Kidney (tissue), 13 donors: ENCODE measurements at regions not wholly inside any gene's neighbourhood (a gene's known extent, or its start where the extent isn't known, plus 50 kb on each side); places are given as distances from the start of the nearest gene placed in this dataset.
"Not testable (repeated sequence)": the region's sequence is repeated elsewhere in the genome, so short reads cannot be mapped to it uniquely, and the experiment has no call there.

ENCODE experiments used
- DNase-seq, 5 donors: peaks; one replicate each; pipeline ENCODE4 v3.0.0-alpha.2; 2013 to 2020
- FAIRE-seq: peaks from 2 replicates; lab custom pipeline; 2012; peaks lifted over from hg19 to GRCh38; lab: Jason Lieb, UNC
- H3K27ac ChIP-seq, 2 donors: one replicate each; pipeline ENCODE4 v1.7.0; 2013; ENCODE audit warnings: low read depth in 2 of 2, low read length in 2 of 2, inconsistent platforms in 1 of 2
- H3K27me3 ChIP-seq: one replicate; pipeline ENCODE4 v1.7.1; 2013; ENCODE audit warnings: low read length, inconsistent platforms; ENCODE audit not compliant: control insufficient read depth, insufficient read depth
- H3K36me3 ChIP-seq, 3 donors: one replicate each; pipeline versions ENCODE4 v1.7.0 to v1.7.1; 2013; ENCODE audit warnings: low read length in 3 of 3, control low read depth in 1 of 3, inconsistent platforms in 1 of 3; ENCODE audit not compliant: insufficient read depth in 3 of 3, control insufficient read depth in 2 of 3
- H3K4me1 ChIP-seq, 3 donors: one replicate each; pipeline versions ENCODE4 v1.7.0 to v1.7.1; 2013; ENCODE audit warnings: low read length in 3 of 3, inconsistent platforms in 1 of 3, low read depth in 1 of 3; ENCODE audit not compliant: control insufficient read depth in 2 of 3, insufficient read depth in 2 of 3
- H3K4me3 ChIP-seq, 3 donors: one replicate each; pipeline versions ENCODE4 v1.7.0 to v1.8.1; 2013; ENCODE audit warnings: low read length in 3 of 3, control low read depth in 1 of 3, inconsistent platforms in 1 of 3
- H3K9ac ChIP-seq, 3 donors: one replicate each; pipeline versions ENCODE4 v1.7.0 to v1.7.1; 2013; ENCODE audit warnings: low read length in 3 of 3, control low read depth in 1 of 3, inconsistent platforms in 1 of 3
- H3K9me3 ChIP-seq, 3 donors: one replicate each; pipeline versions ENCODE4 v1.7.0 to v1.7.1; 2013; ENCODE audit warnings: low read length in 3 of 3, control low read depth in 1 of 3, inconsistent platforms in 1 of 3; ENCODE audit not compliant: control insufficient read depth in 2 of 3, insufficient read depth in 1 of 3
- intact Hi-C: fragments of 100-400 bp; cut with DNase I; formaldehyde crosslinking; loops from one replicate; pipeline ENCODE4 v1.11.1; 2022
- TF ChIP-seq, protein P1 (sequence below): IDR thresholded peaks from 3 replicates; pipeline ENCODE4 v1.5.1; 2012; ENCODE audit warnings: mild to moderate bottlenecking, moderate library complexity, borderline replicate concordance; ENCODE audit not compliant: insufficient read depth; ENCODE audit errors: extremely low read depth
- donor health status: control.
- donor health status: control.
- donor health status: control.
- donor health status: control.
- donor health status: control.
- donor health status: DM: yes; HTN: yes; CAD: no.
- donor health status: Normal renal cell carcinoma (clear cell type).

DNA sequence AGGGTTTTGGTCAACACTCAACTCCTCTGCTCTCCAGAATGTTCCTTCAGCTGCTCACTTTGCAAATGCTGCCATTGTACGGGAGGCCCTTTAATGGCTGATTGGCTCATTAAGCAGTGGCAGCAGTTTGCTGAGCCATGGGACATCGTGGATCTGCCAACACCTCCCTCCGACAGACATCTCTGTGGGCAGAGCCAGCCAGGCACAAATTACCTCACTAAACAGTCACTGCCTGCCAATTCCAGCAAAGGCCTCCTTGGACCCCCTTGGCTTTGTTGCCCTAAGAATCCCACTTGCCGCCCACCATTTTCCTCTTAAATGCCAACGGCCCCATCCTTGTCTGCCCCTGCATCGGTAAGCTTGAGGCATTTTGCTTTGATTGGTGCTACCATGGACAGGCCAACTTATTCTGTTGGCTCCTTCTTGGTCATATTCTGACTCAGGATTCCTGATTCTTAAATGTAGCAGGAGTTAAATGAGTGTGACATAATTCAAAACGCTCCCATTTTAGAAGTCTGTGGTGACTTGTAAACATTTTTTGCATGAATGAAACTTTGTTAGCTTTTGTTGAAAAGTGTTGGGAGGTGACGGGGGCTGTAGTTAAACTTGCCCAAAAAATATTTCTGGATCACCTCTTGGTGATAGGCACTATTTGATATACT, 57.5 kb upstream of the LMO2 start:
- Histone ChIP-seq H3K4me3 (no peak overlapping the region), H3K27ac (no peak overlapping the region), H3K4me1 (no peaks in the 10 kb centered on the region), H3K9ac (no peak overlapping the region), H3K9me3 (no peaks in the 10 kb centered on the region), H3K36me3 (no peaks in the 10 kb centered on the region), H3K27me3 (no peaks in the 10 kb centered on the region)
- intact Hi-C loops = no loop called here
- no peak for FAIRE-seq
- no peak for DNase-seq
- TF ChIP-seq, protein P1, sequence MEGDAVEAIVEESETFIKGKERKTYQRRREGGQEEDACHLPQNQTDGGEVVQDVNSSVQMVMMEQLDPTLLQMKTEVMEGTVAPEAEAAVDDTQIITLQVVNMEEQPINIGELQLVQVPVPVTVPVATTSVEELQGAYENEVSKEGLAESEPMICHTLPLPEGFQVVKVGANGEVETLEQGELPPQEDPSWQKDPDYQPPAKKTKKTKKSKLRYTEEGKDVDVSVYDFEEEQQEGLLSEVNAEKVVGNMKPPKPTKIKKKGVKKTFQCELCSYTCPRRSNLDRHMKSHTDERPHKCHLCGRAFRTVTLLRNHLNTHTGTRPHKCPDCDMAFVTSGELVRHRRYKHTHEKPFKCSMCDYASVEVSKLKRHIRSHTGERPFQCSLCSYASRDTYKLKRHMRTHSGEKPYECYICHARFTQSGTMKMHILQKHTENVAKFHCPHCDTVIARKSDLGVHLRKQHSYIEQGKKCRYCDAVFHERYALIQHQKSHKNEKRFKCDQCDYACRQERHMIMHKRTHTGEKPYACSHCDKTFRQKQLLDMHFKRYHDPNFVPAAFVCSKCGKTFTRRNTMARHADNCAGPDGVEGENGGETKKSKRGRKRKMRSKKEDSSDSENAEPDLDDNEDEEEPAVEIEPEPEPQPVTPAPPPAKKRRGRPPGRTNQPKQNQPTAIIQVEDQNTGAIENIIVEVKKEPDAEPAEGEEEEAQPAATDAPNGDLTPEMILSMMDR = no peak

DNA sequence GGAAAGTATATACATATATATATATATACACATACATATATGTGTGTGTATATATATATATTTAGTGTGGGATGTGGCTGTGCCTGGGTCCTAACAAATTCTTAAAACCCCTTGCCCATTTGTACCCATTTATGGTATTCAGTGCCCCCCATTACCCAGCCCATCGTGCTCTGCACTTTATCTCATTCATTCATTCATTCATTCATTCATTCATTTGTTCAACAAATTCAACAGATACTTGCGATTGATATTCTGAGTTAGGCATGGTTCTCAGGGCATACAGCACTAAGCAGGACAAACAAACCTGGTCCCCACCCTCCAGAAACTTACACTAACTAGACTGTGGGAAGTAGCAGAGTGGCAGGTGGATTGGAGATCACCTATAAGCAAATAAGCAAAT, 56.6 kb upstream of the LMO2 start:
- DNase-seq (no peak), FAIRE-seq (no peak)
- Histone ChIP-seq H3K27ac (no peak overlapping the region), H3K36me3 (no peaks in the 10 kb centered on the region), H3K27me3 (no peaks in the 10 kb centered on the region), H3K9ac (no peak overlapping the region), H3K4me3 (no peak overlapping the region), H3K4me1 (no peaks in the 10 kb centered on the region), H3K9me3 (no peaks in the 10 kb centered on the region)
- intact Hi-C loops = no loop called here
- TF ChIP-seq, protein P1 = no peak

DNA sequence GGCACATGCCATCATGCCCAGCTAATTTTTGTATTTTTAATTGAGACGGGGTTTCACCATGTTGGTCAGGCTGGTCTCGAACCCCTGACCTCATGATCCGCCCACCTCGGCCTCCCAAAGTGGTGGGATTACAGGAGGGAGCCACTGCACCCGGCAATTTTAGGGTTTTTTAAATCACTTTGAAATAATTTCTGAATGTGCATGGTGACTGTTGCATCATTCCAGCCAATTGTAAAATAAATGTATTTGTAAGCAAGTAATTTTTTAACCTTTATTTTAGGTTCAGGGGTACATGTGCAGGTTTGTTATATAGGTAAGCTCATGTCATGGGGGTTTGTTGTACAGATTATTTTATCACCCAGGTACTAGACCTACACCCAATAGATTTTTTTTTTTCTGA, 56.0 kb upstream of the LMO2 start:
- H3K36me3 ChIP-seq, FAIRE-seq, H3K9ac ChIP-seq, H3K4me1 ChIP-seq, H3K27ac ChIP-seq, intact Hi-C loops, H3K27me3 ChIP-seq, DNase-seq, H3K4me3 ChIP-seq, H3K9me3 ChIP-seq: not testable (repeated sequence)

DNA sequence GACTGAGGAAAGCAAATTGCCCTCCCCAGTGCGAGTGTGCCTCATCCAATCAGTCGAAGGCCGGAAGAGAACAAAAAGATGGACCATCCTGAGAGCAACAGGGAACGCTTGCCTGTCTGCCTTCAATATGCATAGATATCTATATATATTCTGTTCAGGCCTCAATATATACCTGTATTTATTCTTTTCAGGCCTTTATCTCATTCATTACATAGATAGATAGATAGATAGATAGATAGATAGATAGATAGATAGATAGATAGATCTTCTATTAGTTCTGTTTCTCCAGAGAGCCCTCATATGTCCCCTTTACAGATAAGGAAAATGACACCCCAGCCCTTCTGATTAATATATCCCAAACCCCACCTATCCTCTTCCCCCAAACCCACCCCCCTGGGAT, 55.1 kb upstream of the LMO2 start:
- no peaks in the 10 kb centered on the region for H3K27me3 ChIP-seq
- intact Hi-C loops = no loop called here
- DNase-seq (no peak), FAIRE-seq (no peak)
- H3K4me1 ChIP-seq = peaks cover 0 to 3% (median 0%) of the 10 kb centered on the region in 3 donors
- H3K9ac ChIP-seq = no peak overlapping the region
- no peak overlapping the region for H3K27ac ChIP-seq
- H3K36me3 ChIP-seq = no peaks in the 10 kb centered on the region
- no peak overlapping the region for H3K4me3 ChIP-seq
- H3K9me3 ChIP-seq = no peaks in the 10 kb centered on the region
- TF ChIP-seq, protein P1 = no peak
